Stomach (tissue), 8 donors: ENCODE measurements at regions not wholly inside any gene's neighbourhood (a gene's known extent, or its start where the extent isn't known, plus 50 kb on each side); places are given as distances from the start of the nearest gene placed in this dataset.

Source experiments
- DNase-seq, 2 donors: peaks; one replicate each; pipeline versions ENCODE4 v3.0.0 to v3.0.0-alpha.2; 2013 to 2019
- H3K27ac ChIP-seq, 5 donors: fragments of 200-600 bp in 4 of 5; sonication (generic) in 4 of 5; one replicate each; pipeline ENCODE4 v1.5.1; 2013 to 2019; ENCODE audit warnings: mild to moderate bottlenecking in 1 of 5, moderate library complexity in 1 of 5
- H3K27me3 ChIP-seq, 3 donors: fragments of 200-600 bp; sonication (generic); one replicate each; pipeline ENCODE4 v1.5.1; 2017 to 2019; ENCODE audit warnings: mixed run types in 1 of 3
- H3K36me3 ChIP-seq, 4 donors: fragments of 200-600 bp; sonication (generic); 1 replicate in 3 of 4; 2 replicates in 1 of 4; pipeline ENCODE4 v1.5.1; 2016 to 2019
- H3K4me1 ChIP-seq, 4 donors: fragments of 200-600 bp; sonication (generic); one replicate each; pipeline ENCODE4 v1.5.1; 2016 to 2019
- H3K4me3 ChIP-seq, 4 donors: fragments of 200-600 bp; sonication (generic) in 3 of 4; one replicate each; pipeline ENCODE4 v1.5.1; 2016 to 2019; ENCODE audit warnings: mild to moderate bottlenecking in 1 of 4
- H3K9me3 ChIP-seq, 4 donors: fragments of 200-600 bp; sonication (generic); one replicate each; pipeline ENCODE4 v1.5.1; 2016 to 2019
- CTCF ChIP-seq, 7 experiments: fragments of 450-650 bp in 4 of 7; fragments of 200-600 bp in 3 of 7; sonication (generic) in 3 of 7; IDR thresholded peaks; one replicate each; pipeline ENCODE4 v1.5.1; 2016 to 2019; ENCODE audit warnings: antibody characterized with exemption in 7 of 7, control low read depth in 2 of 7, mild to moderate bottlenecking in 1 of 7
- EP300 ChIP-seq: sonication (generic); formaldehyde crosslinking; IDR thresholded peaks from one replicate; pipeline ENCODE4 v1.6.1; 2017; ENCODE audit warnings: antibody characterized with exemption
- POLR2A ChIP-seq, 4 donors: fragments of 450-650 bp; IDR thresholded peaks; one replicate each; pipeline ENCODE4 v1.6.1; 2016; ENCODE audit warnings: antibody characterized with exemption in 4 of 4, control low read depth in 2 of 4, mild to moderate bottlenecking in 1 of 4, moderate library complexity in 1 of 4
- POLR2AphosphoS5 ChIP-seq, 3 donors: sonication (generic); formaldehyde crosslinking; IDR thresholded peaks; one replicate each; pipeline ENCODE4 v1.6.1; 2016; ENCODE audit warnings: antibody characterized with exemption in 3 of 3
- WGBS, 5 donors: extraction: QIAGEN DNeasy Blood & Tissue Kit in 3 of 5; methylation state at CpG; one replicate each; pipeline versions ENCODE4 v1.1.5 to v1.1.7; 2013 to 2018; 5-methylcytosine and 5-hydroxymethylcytosine counted together
- intact Hi-C: fragments of 100-400 bp; cut with DNase I; formaldehyde crosslinking; loops from one replicate; pipeline ENCODE4 v1.15.1; 2023; ENCODE audit warnings: low total_unique reads
- donor health status: healthy with polysubstance abuse.
- donor health status: Bipolar disorder and iron deficiency.
- donor health status: healthy.

GRCh38 chr16:35516551-35516950 lies 2057.1 kb downstream of the TP53TG3F start:
- Histone ChIP-seq H3K36me3 (no peaks in the 10 kb centered on the region), H3K4me3 (no peak overlapping the region), H3K9me3 (peaks cover 0 to 41% (median 21%) of the 10 kb centered on the region in 4 donors), H3K27me3 (no peaks in the 10 kb centered on the region), H3K4me1 (no peaks in the 10 kb centered on the region), H3K27ac (no peak overlapping the region)
- intact Hi-C loops = no loop called here
- TF ChIP-seq EP300 = no peak
- TF ChIP-seq CTCF (IDR thresholded peaks at IDR 0.05) = no peak
- no peak for TF ChIP-seq POLR2AphosphoS5 (IDR thresholded peaks at IDR 0.05)
- no peak for TF ChIP-seq POLR2A (IDR thresholded peaks at IDR 0.05)
- no peak for DNase-seq

GRCh38 chr16:35516971-35517370 lies 2057.6 kb downstream of the TP53TG3F start:
- 56 to 70% (median 63%) methylated on average over 8 of the region's 8 CpGs for WGBS, 5 donors
- H3K9me3 ChIP-seq = peaks cover 0 to 41% (median 25%) of the 10 kb centered on the region in 4 donors
- no peaks in the 10 kb centered on the region for H3K36me3 ChIP-seq
- TF ChIP-seq CTCF (IDR thresholded peaks at IDR 0.05) = no peak
- TF ChIP-seq POLR2AphosphoS5 (IDR thresholded peaks at IDR 0.05) = no peak
- TF ChIP-seq POLR2A (IDR thresholded peaks at IDR 0.05) = no peak
- no peak for TF ChIP-seq EP300
- no peaks in the 10 kb centered on the region for H3K4me1 ChIP-seq
- no peak overlapping the region for H3K27ac ChIP-seq
- H3K27me3 ChIP-seq = no peaks in the 10 kb centered on the region
- no peak for DNase-seq
- intact Hi-C loops = no loop called here
- no peak overlapping the region for H3K4me3 ChIP-seq

- no peak for TF ChIP-seq POLR2A (IDR thresholded peaks at IDR 0.05)
- no peak for TF ChIP-seq EP300
- TF ChIP-seq CTCF (IDR thresholded peaks at IDR 0.05) = no peak
- TF ChIP-seq POLR2AphosphoS5 (IDR thresholded peaks at IDR 0.05) = no peak
- intact Hi-C loops = no loop called here
- H3K36me3 ChIP-seq = no peaks in the 10 kb centered on the region
Observed at GRCh38 chr16:35523991-35524390, 2064.6 kb downstream of the TP53TG3F start.

GRCh38 chr16:35525979-35526590 lies 2066.7 kb downstream of the TP53TG3F start:
- Histone ChIP-seq H3K9me3 (peaks cover 0 to 43% (median 30%) of the 10 kb centered on the region in 4 donors), H3K36me3 (no peaks in the 10 kb centered on the region), H3K27ac (no peak overlapping the region), H3K27me3 (no peaks in the 10 kb centered on the region), H3K4me1 (no peaks in the 10 kb centered on the region), H3K4me3 (no peak overlapping the region)
- intact Hi-C loops = no loop called here
- 70 to 81% (median 78%) methylated on average over 23 to 26 of the region's 26 CpGs for WGBS, 5 donors
- DNase-seq = no peak
- TF ChIP-seq EP300 = no peak
- no peak for TF ChIP-seq POLR2AphosphoS5 (IDR thresholded peaks at IDR 0.05)
- TF ChIP-seq POLR2A (IDR thresholded peaks at IDR 0.05) = no peak
- no peak for TF ChIP-seq CTCF (IDR thresholded peaks at IDR 0.05)

More at GRCh38 chr16:35523991-35524390, 2064.6 kb downstream of the TP53TG3F start:
- no peaks in the 10 kb centered on the region for H3K4me1 ChIP-seq
- no peak overlapping the region for H3K27ac ChIP-seq
- H3K27me3 ChIP-seq = no peaks in the 10 kb centered on the region
- H3K4me3 ChIP-seq = no peak overlapping the region
- peaks cover 0 to 45% (median 32%) of the 10 kb centered on the region in 4 donors for H3K9me3 ChIP-seq
- no peak for DNase-seq
